HepG2 (cell line): ENCODE measurements at regions not wholly inside any gene's neighbourhood (a gene's known extent, or its start where the extent isn't known, plus 50 kb on each side); places are given as distances from the start of the nearest gene placed in this dataset.

Experiments
- ATAC-seq: fragments of 200-7000 bp; cut with Tn5 transposase; 3 replicates; pipeline ENCODE4 v1.9.1; 2020; ENCODE audit warnings: mild to moderate bottlenecking, moderate library complexity
- BruUV-seq: library from RNA; stranded (reverse); fragments of 400-500 nt; replicated peaks from 2 replicates; lab custom pipeline; 2021; lab: Mats Ljungman, UMichigan
- CTCF ChIA-PET: fragments of 300-600 bp; formaldehyde crosslinking; extraction: SDS; loops from one replicate; lab custom pipeline; 2021; ENCODE audit warnings: low total read pairs, inconsistent platforms, low intra/inter-chr PET ratio; lab: Yijun Ruan, JAX
- POLR2A ChIA-PET: fragments of 350-600 bp; sonication (Branson Sonifier 250); formaldehyde crosslinking; loops from one replicate; lab custom pipeline; 2020; ENCODE audit warnings: antibody characterized with exemption, inconsistent platforms; lab: Yijun Ruan, JAX
- DNase-seq: peaks from one replicate; pipeline ENCODE4 v3.0.0-alpha.2; 2015; ENCODE audit warnings: low spot score
- FAIRE-seq: peaks from 3 replicates; lab custom pipeline; 2011; peaks lifted over from hg19 to GRCh38; lab: Jason Lieb, UNC
- H2AFZ ChIP-seq: one replicate; pipeline ENCODE4 v1.6.1; 2011; ENCODE audit warnings: low read length, inconsistent platforms
- H3K27ac ChIP-seq: fragments of 300-600 bp; 3 replicates; pipeline ENCODE4 v1.8.0; 2011; ENCODE audit warnings: mixed run types, mild to moderate bottlenecking, mixed read lengths, low read length, inconsistent platforms; ENCODE audit not compliant: insufficient read depth; ENCODE audit errors: extremely low read length
- H3K27me3 ChIP-seq, 2 experiments: fragments of 200-600 bp in 1 of 2; 2 replicates in 1 of 2; 3 replicates in 1 of 2; pipeline versions ENCODE4 v1.6.0 to v1.8.0; 2011; ENCODE audit warnings: low read length in 2 of 2, mild to moderate bottlenecking in 2 of 2, moderate library complexity in 2 of 2, inconsistent platforms in 1 of 2; ENCODE audit not compliant: insufficient read depth in 2 of 2, control insufficient read depth in 1 of 2
- H3K36me3 ChIP-seq, 2 experiments: fragments of 200-600 bp in 1 of 2; replicated peaks in 1 of 2; 2 replicates in 1 of 2; 3 replicates in 1 of 2; pipeline versions ENCODE4 v1.5.1 to v1.8.0; 2011; ENCODE audit warnings: low read length in 2 of 2, inconsistent platforms in 1 of 2; ENCODE audit not compliant: insufficient read depth in 2 of 2, control insufficient read depth in 1 of 2
- H3K4me1 ChIP-seq: 2 replicates; pipeline ENCODE4 v1.5.1; 2012; ENCODE audit warnings: low read length, inconsistent platforms; ENCODE audit not compliant: insufficient read depth
- H3K4me2 ChIP-seq: 2 replicates; pipeline ENCODE4 v1.6.0; 2011; ENCODE audit warnings: low read depth, low read length, inconsistent platforms
- H3K4me3 ChIP-seq, 3 experiments: fragments of 200-600 bp in 1 of 3; sonication (generic), shearing (Covaris generic) in 1 of 3; replicated peaks in 1 of 3; 2 replicates each; pipeline ENCODE4 v1.5.1; 2011 to 2016; ENCODE audit warnings: low read length in 3 of 3, inconsistent platforms in 2 of 3, low read depth in 2 of 3, mild to moderate bottlenecking in 2 of 3, control low read depth in 1 of 3, mixed read lengths in 1 of 3; ENCODE audit not compliant: insufficient read depth in 1 of 3
- H3K79me2 ChIP-seq: one replicate; pipeline ENCODE4 v1.6.1; 2011; ENCODE audit warnings: low read length, inconsistent platforms; ENCODE audit not compliant: insufficient read depth
- H3K9ac ChIP-seq: 2 replicates; pipeline ENCODE4 v1.6.0; 2011; ENCODE audit warnings: mild to moderate bottlenecking, low read depth, low read length, inconsistent platforms; ENCODE audit not compliant: insufficient read depth
- H3K9me3 ChIP-seq: 2 replicates; pipeline ENCODE4 v1.5.1; 2012; ENCODE audit warnings: mild to moderate bottlenecking, low read length
- H4K20me1 ChIP-seq: 2 replicates; pipeline ENCODE4 v1.6.0; 2011; ENCODE audit warnings: inconsistent platforms, mild to moderate bottlenecking, low read length, moderate library complexity; ENCODE audit not compliant: insufficient read depth
- AKAP8 ChIP-seq: sonication (generic); formaldehyde crosslinking; IDR thresholded peaks from 2 replicates; pipeline ENCODE4 v1.5.1; 2020; ENCODE audit warnings: mild to moderate bottlenecking, missing genetic modification reagents
- CEBPG ChIP-seq: IDR thresholded peaks from 2 replicates; pipeline ENCODE4 v1.6.1; 2016
- SOX13 ChIP-seq, 3 experiments: fragments of 450-650 bp in 1 of 3; sonication (generic) in 1 of 3; formaldehyde crosslinking in 1 of 3; IDR thresholded peaks in 2 of 3; conservative IDR thresholded peaks in 1 of 3; 2 replicates each; pipeline versions ENCODE4 v1.5.0 to v1.6.1; 2016 to 2020; ENCODE audit warnings: antibody characterized with exemption in 1 of 3, mild to moderate bottlenecking in 1 of 3, missing compliant biosample characterization in 1 of 3, missing genetic modification reagents in 1 of 3, moderate library complexity in 1 of 3
- SRSF9 ChIP-seq: fragments of 200-400 bp; formaldehyde crosslinking; IDR thresholded peaks from 2 replicates; pipeline ENCODE4 v1.6.1; 2018; ENCODE audit warnings: borderline replicate concordance, mild to moderate bottlenecking, low read depth, low read length; ENCODE audit not compliant: insufficient read depth, poor library complexity, severe bottlenecking
- ZNF350 ChIP-seq: sonication (generic); formaldehyde crosslinking; IDR thresholded peaks from 2 replicates; pipeline ENCODE4 v1.4.0; 2020; ENCODE audit warnings: mild to moderate bottlenecking, low read depth, missing genetic modification reagents, borderline replicate concordance
- ZNF672 ChIP-seq: sonication (generic); formaldehyde crosslinking; IDR thresholded peaks from 2 replicates; pipeline ENCODE4 v1.8.1; 2022; ENCODE audit warnings: missing genetic modification reagents
- WGBS: methylation state at CpG from one replicate; pipeline ENCODE4 v1.1.6; 2017; ENCODE audit warnings: low lambda C conversion rate; 5-methylcytosine and 5-hydroxymethylcytosine counted together
- in situ Hi-C: cut with HindIII; loops from 2 replicates; pipeline ENCODE4 v1.10.0; 2017; ENCODE audit warnings: low pct_unique_long_range_greater_than_20kb; ENCODE audit not compliant: extremely low pct_ligation_motif_present
- intact Hi-C: fragments of 100-400 bp; cut with micrococcal nuclease; formaldehyde crosslinking; loops from one replicate; pipeline ENCODE4 v1.10.0; 2022; ENCODE audit not compliant: unreplicated experiment
- TF ChIP-seq, protein P1 (sequence below): sonication (generic); formaldehyde crosslinking; IDR thresholded peaks from 2 replicates; pipeline ENCODE4 v1.5.1; 2020; ENCODE audit warnings: mild to moderate bottlenecking, moderate library complexity, missing genetic modification reagents
- TF ChIP-seq, protein P2 (sequence below): IDR thresholded peaks from 2 replicates; pipeline ENCODE4 v1.6.1; 2016; ENCODE audit warnings: low read depth

DNA sequence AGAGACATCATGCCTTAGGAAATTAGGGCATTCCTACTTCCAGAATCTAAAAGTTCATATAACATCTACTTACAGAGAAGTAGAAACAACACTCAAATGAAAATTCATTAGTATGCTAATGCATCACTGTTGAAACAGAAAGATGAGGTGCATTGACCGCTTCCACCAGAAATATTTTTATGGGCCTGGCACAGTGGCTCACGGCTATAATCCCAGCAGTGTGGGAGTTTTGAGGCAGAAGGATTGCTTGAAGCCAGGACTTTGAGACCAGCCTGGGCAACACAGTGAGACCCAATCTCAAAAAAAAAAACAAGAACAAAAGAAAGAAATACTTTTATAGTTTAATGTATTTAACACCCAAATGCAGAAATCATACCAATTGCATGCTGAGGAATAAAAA is 220.9 kb downstream of the SKIDA1 start:
- no peaks in the 10 kb centered on the region for H3K9me3 ChIP-seq
- H3K4me3 ChIP-seq: no peak overlapping the region
- no peak overlapping the region for H3K27ac ChIP-seq
- ATAC-seq: no peak
- WGBS: 62% methylated on average over 2 of the region's 2 CpGs
- intact Hi-C loops: no loop called here
- no TSS peak for BruUV-seq
- H3K27me3 ChIP-seq: no peaks in the 10 kb centered on the region
- no peak overlapping the region for H2AFZ ChIP-seq
- TF ChIP-seq, protein P1, sequence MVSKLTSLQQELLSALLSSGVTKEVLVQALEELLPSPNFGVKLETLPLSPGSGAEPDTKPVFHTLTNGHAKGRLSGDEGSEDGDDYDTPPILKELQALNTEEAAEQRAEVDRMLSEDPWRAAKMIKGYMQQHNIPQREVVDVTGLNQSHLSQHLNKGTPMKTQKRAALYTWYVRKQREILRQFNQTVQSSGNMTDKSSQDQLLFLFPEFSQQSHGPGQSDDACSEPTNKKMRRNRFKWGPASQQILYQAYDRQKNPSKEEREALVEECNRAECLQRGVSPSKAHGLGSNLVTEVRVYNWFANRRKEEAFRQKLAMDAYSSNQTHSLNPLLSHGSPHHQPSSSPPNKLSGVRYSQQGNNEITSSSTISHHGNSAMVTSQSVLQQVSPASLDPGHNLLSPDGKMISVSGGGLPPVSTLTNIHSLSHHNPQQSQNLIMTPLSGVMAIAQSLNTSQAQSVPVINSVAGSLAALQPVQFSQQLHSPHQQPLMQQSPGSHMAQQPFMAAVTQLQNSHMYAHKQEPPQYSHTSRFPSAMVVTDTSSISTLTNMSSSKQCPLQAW (CRISPR knock-in tag): no peak
- no peak for TF ChIP-seq ZNF672 (CRISPR knock-in tag)
- no peaks in the 10 kb centered on the region for H3K36me3 ChIP-seq
- FAIRE-seq: no peak
- in situ Hi-C loops: no loop called here
- ChIA-PET CTCF (no interaction called here), POLR2A (no interaction called here)
- no peak for DNase-seq
- no peaks in the 10 kb centered on the region for H4K20me1 ChIP-seq
- no peaks in the 10 kb centered on the region for H3K79me2 ChIP-seq
- H3K4me2 ChIP-seq: no peak overlapping the region
- no peak overlapping the region for H3K9ac ChIP-seq
- H3K4me1 ChIP-seq: no peaks in the 10 kb centered on the region

DNA sequence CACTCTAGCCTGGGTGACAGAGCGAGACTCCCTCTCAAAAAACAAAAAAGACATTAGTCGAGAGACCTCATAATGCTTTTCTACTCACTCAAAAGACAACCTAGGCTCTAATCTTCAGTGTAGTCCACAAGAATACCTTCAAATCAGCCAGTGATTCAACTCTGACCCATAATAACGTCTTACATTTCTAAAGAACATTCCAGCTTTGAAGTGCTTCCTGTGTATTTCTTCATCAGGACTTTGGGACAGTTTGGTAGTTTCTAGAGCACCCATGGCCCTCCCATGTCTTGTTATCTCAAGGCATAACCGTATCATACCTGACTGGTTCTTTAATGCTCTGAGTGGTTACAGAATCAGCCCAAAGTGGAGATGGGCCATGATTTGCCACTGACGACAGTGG is 221.3 kb downstream of the SKIDA1 start:
- intact Hi-C loops (no loop called here), in situ Hi-C loops (no loop called here)
- ChIA-PET POLR2A (no interaction called here), CTCF (no interaction called here)
- no peak for ATAC-seq
- H3K9ac ChIP-seq: no peak overlapping the region
- WGBS: 25% methylated on average over 5 of the region's 5 CpGs
- DNase-seq: no peak
- H3K4me3 ChIP-seq: no peak overlapping the region
- no peaks in the 10 kb centered on the region for H3K36me3 ChIP-seq
- no peak overlapping the region for H2AFZ ChIP-seq
- no peak overlapping the region for H3K4me2 ChIP-seq
- BruUV-seq: no TSS peak
- no peaks in the 10 kb centered on the region for H3K9me3 ChIP-seq
- H3K4me1 ChIP-seq: no peaks in the 10 kb centered on the region
- no peaks in the 10 kb centered on the region for H3K27me3 ChIP-seq
- H3K27ac ChIP-seq: no peak overlapping the region
- no peaks in the 10 kb centered on the region for H4K20me1 ChIP-seq
- H3K79me2 ChIP-seq: no peaks in the 10 kb centered on the region
- no peak for FAIRE-seq
- no peak for TF ChIP-seq AKAP8
- TF ChIP-seq SRSF9: no peak
- no peak for TF ChIP-seq SOX13 (IDR thresholded peaks at IDR 0.05)
- no peak for TF ChIP-seq SOX13 (CRISPR knock-in tag; conservative IDR thresholded peaks at IDR 0.05 in 1 of 2, IDR thresholded peaks at IDR 0.05 in 1 of 2)
- TF ChIP-seq, protein P2, sequence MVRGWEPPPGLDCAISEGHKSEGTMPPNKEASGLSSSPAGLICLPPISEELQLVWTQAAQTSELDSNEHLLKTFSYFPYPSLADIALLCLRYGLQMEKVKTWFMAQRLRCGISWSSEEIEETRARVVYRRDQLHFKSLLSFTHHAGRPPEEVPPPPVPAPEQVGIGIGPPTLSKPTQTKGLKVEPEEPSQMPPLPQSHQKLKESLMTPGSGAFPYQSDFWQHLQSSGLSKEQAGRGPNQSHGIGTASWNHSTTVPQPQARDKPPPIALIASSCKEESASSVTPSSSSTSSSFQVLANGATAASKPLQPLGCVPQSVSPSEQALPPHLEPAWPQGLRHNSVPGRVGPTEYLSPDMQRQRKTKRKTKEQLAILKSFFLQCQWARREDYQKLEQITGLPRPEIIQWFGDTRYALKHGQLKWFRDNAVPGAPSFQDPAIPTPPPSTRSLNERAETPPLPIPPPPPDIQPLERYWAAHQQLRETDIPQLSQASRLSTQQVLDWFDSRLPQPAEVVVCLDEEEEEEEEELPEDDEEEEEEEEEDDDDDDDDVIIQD (CRISPR knock-in tag): no peak
- TF ChIP-seq ZNF350: no peak
- no peak for TF ChIP-seq CEBPG
